BLaER1 (cell line): ENCODE measurements at regions not wholly inside any gene's neighbourhood (a gene's known extent, or its start where the extent isn't known, plus 50 kb on each side); places are given as distances from the start of the nearest gene placed in this dataset.

Source experiments
- H3K27ac ChIP-seq: shearing (Covaris generic); formaldehyde crosslinking; 2 replicates; pipeline ENCODE4 v1.8.1; 2022
- H3K27me3 ChIP-seq: shearing (Covaris generic); formaldehyde crosslinking; 2 replicates; pipeline ENCODE4 v1.8.1; 2022
- H3K36me3 ChIP-seq: shearing (Covaris generic); formaldehyde crosslinking; 2 replicates; pipeline ENCODE4 v1.8.1; 2022
- H3K4me1 ChIP-seq: shearing (Covaris generic); formaldehyde crosslinking; 2 replicates; pipeline ENCODE4 v1.8.1; 2022
- H3K4me2 ChIP-seq: shearing (Covaris generic); formaldehyde crosslinking; 2 replicates; pipeline ENCODE4 v1.8.1; 2022
- H3K4me3 ChIP-seq: shearing (Covaris generic); formaldehyde crosslinking; 2 replicates; pipeline ENCODE4 v1.8.1; 2022
- H3K9ac ChIP-seq: shearing (Covaris generic); formaldehyde crosslinking; 2 replicates; pipeline ENCODE4 v1.8.1; 2022
- H3K9me3 ChIP-seq: shearing (Covaris generic); formaldehyde crosslinking; 2 replicates; pipeline ENCODE4 v1.8.1; 2022
- H4K20me1 ChIP-seq: shearing (Covaris generic); formaldehyde crosslinking; 2 replicates; pipeline ENCODE4 v1.8.1; 2022
- Cebpa-rat ChIP-seq: shearing (Covaris generic); IDR thresholded peaks from 2 replicates; pipeline ENCODE4 v1.8.1; 2022

DNA sequence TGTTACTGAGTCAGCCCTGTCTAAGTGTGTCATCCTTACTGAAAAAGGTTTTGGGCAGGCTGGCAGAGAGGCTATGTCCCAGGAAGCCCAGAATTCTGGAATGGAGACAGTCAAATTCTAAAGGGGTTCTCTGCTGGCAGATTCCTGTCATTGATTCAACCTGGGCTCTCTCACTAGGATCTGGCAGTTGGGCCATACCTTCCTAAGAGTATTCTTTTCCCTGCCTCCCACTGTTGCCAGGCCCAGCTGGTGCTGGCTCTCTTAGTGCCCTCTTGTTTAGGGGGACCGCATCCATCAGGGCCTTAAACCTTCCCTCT lies 85.0 kb upstream of the EGLN3 start:
- H3K27me3 ChIP-seq, result no peaks in the 10 kb centered on the region
- H4K20me1 ChIP-seq, result no peaks in the 10 kb centered on the region
- H3K9ac ChIP-seq, result no peak overlapping the region
- no peak overlapping the region for H3K4me2 ChIP-seq
- TF ChIP-seq Cebpa-rat, result no peak
- no peaks in the 10 kb centered on the region for H3K4me1 ChIP-seq
- no peaks in the 10 kb centered on the region for H3K36me3 ChIP-seq
- no peak overlapping the region for H3K27ac ChIP-seq
- no peak overlapping the region for H3K4me3 ChIP-seq
- H3K9me3 ChIP-seq, result no peaks in the 10 kb centered on the region

DNA sequence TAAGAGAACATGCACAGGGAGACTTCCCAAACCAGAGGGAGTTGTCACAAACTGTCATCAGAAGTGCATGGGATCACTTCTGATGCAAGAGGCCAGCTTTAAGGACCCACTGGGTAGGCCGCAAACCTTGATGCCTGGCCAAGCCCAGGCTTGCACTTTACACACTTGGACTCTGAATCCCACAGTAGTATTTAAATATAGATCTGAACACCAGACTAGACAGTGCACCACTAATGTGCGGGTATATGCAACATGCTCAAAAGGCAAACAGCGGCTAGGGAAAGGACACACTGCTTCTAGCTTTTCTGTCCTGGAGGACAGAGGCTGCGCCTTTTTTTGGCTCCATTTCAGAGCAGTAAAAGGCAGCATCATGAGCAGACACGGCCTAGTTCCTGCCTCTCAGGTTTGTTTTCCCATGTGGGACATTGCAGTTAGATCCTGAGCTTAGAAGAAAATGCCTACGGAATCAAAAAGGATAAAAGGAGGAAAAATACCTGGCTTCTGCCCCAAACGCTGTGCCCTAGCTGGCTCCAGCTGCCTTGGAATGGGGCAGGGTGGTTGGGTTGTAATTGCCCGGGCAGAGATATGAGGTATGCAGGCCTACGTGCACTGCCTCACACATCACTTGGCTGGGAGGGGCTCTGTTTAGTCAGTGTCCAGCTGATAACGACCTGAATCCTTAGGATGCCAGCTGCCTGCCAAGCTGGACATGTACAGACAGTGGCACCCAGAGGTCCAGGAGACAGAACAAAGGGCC lies 84.5 kb upstream of the EGLN3 start:
- TF ChIP-seq Cebpa-rat, result no peak
- Histone ChIP-seq H4K20me1 (no peaks in the 10 kb centered on the region), H3K4me2 (no peak overlapping the region), H3K9ac (no peak overlapping the region), H3K36me3 (no peaks in the 10 kb centered on the region), H3K9me3 (no peaks in the 10 kb centered on the region), H3K4me3 (no peak overlapping the region), H3K4me1 (no peaks in the 10 kb centered on the region), H3K27ac (no peak overlapping the region), H3K27me3 (no peaks in the 10 kb centered on the region)

DNA sequence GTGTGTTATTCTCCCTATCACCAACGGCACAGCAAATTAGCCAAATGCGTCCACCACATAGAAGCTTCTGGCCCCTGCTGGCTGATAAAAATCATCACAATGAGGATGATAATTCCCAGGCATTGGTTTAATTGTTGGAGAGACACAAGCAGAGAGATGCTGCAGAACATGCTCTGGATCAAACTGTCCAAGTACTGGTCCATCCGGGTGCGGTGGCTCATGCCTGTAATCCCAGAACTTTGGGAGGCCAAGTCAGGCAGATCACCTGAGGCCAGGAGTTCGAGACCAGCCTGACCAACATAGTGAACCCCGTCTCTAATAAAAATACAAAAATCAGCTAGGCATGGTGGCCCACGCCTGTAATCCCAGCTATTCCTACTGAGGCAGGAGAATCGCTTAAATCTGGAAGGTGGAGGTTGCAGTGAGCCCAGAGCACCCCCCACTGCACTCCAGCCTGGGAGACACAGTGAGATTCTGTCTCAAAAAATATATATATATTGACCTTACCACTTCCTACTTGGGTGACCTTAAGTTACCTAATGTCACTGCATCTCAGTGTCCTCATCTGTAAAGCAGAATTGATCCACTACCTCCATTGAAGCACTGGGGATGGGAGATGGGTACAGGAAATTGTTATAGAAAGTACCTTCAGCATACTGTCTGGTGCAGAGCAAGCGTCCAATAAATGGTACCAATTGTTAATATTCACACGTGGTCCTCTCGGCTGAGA lies 83.7 kb upstream of the EGLN3 start:
- H3K4me3 ChIP-seq, result no peak overlapping the region
- H3K27me3 ChIP-seq, result no peaks in the 10 kb centered on the region
- no peaks in the 10 kb centered on the region for H3K36me3 ChIP-seq
- no peaks in the 10 kb centered on the region for H3K4me1 ChIP-seq
- H3K27ac ChIP-seq, result no peak overlapping the region
- no peak overlapping the region for H3K4me2 ChIP-seq
- H3K9ac ChIP-seq, result no peak overlapping the region
- no peaks in the 10 kb centered on the region for H4K20me1 ChIP-seq
- no peaks in the 10 kb centered on the region for H3K9me3 ChIP-seq
- TF ChIP-seq Cebpa-rat, result no peak

DNA sequence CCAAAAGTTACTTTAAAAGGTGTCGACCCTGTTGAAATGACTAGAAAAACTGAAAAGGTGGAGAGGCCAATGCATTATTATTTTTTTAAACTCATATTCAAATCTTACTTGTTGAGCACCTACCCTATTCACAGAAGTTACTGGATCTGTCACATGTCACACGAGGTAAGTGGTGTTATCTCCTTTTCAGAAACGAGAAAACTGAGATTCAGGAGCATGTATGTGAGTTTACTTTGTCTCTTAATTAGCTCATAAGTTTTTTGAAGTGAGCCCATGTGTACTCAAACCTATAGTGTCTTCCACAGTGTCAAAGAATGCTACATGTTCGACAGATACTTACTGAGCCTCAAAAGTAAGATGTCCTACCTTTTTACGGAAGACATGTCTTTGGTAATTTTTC lies 81.8 kb upstream of the EGLN3 start:
- H3K4me3 ChIP-seq, result no peak overlapping the region
- no peak overlapping the region for H3K4me2 ChIP-seq
- H3K4me1 ChIP-seq, result no peaks in the 10 kb centered on the region
- H3K27me3 ChIP-seq, result no peaks in the 10 kb centered on the region
- no peaks in the 10 kb centered on the region for H3K36me3 ChIP-seq
- no peaks in the 10 kb centered on the region for H4K20me1 ChIP-seq
- no peak overlapping the region for H3K9ac ChIP-seq
- no peaks in the 10 kb centered on the region for H3K9me3 ChIP-seq
- H3K27ac ChIP-seq, result no peak overlapping the region
- no peak for TF ChIP-seq Cebpa-rat

DNA sequence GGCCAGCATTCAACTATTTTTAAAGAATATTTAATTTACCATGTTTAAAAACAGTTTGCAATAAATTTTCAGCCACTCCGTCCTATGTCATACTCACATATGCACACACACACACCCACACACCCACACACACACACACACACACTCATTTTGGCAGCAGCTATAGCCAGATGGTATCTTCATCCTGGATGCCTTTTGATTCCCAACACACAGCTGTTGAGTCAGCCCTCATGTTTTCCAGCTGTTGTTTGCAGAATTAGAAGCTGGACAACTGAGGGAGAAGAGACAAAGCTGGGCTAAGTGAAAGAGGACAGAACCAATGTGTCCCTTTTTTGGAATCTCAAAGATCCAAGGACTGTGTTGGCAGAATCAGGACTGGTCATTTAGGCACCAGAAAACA lies 80.0 kb upstream of the EGLN3 start:
- TF ChIP-seq Cebpa-rat, result no peak

DNA sequence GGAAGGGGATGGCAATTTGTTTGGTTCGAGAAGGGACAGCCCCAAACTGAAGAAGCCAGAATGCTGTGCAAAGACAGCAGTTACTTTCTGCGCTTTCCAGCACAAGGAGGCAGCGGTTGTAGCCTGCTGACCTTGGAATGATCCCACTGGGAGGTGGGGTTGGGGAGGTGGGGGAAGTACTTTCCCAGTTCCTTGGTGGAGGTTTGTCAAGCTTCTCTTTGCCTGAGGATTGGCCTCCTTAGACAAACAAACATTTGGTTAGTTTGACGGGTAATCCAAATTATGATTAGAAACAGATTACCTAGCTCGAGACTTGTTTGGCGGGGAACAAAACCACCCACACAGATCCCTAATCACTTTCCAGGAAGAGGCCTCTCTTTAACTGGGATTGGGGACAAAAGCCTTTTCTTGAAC lies 79.1 kb upstream of the EGLN3 start:
- Histone ChIP-seq H3K4me2 (no peak overlapping the region), H3K27ac (no peak overlapping the region), H4K20me1 (no peaks in the 10 kb centered on the region), H3K27me3 (no peaks in the 10 kb centered on the region), H3K4me3 (no peak overlapping the region), H3K36me3 (no peaks in the 10 kb centered on the region), H3K9ac (no peak overlapping the region), H3K4me1 (no peaks in the 10 kb centered on the region), H3K9me3 (no peaks in the 10 kb centered on the region)
- no peak for TF ChIP-seq Cebpa-rat

More for the DNA sequence above, 80.0 kb upstream of the EGLN3 start:
- Histone ChIP-seq H3K27me3 (no peaks in the 10 kb centered on the region), H3K4me2 (no peak overlapping the region), H3K9me3 (no peaks in the 10 kb centered on the region), H3K4me1 (no peaks in the 10 kb centered on the region), H3K9ac (no peak overlapping the region), H3K27ac (no peak overlapping the region), H4K20me1 (no peaks in the 10 kb centered on the region), H3K36me3 (no peaks in the 10 kb centered on the region), H3K4me3 (no peak overlapping the region)

DNA sequence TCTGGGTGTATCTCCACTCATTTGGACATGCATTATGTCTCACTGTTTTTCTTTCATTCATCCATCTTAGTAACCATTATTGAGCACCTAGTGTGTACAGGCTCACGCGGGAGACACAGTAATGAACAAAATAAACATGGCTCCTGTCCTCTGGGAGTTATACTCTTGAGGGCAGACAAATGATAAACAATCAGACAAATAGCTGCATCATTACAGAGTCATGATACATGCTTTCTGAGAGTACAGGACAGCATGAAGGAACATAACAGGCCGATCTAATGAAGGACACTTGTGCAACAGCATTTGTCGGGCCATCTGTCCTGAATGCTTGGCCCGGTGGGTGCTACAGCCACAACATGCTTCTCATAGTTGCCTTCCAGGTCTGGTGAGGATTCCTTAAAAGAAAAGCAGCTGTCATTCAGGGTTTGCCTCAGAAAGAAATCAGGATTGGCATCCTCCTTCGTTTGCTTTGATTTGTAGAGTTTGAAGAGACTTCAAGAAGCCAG lies 77.2 kb upstream of the EGLN3 start:
- Histone ChIP-seq H3K9me3 (no peaks in the 10 kb centered on the region), H3K4me1 (no peaks in the 10 kb centered on the region), H3K27me3 (no peaks in the 10 kb centered on the region), H4K20me1 (no peaks in the 10 kb centered on the region), H3K27ac (no peak overlapping the region), H3K4me3 (no peak overlapping the region), H3K9ac (no peak overlapping the region), H3K36me3 (no peaks in the 10 kb centered on the region), H3K4me2 (no peak overlapping the region)
- TF ChIP-seq Cebpa-rat, result no peak

DNA sequence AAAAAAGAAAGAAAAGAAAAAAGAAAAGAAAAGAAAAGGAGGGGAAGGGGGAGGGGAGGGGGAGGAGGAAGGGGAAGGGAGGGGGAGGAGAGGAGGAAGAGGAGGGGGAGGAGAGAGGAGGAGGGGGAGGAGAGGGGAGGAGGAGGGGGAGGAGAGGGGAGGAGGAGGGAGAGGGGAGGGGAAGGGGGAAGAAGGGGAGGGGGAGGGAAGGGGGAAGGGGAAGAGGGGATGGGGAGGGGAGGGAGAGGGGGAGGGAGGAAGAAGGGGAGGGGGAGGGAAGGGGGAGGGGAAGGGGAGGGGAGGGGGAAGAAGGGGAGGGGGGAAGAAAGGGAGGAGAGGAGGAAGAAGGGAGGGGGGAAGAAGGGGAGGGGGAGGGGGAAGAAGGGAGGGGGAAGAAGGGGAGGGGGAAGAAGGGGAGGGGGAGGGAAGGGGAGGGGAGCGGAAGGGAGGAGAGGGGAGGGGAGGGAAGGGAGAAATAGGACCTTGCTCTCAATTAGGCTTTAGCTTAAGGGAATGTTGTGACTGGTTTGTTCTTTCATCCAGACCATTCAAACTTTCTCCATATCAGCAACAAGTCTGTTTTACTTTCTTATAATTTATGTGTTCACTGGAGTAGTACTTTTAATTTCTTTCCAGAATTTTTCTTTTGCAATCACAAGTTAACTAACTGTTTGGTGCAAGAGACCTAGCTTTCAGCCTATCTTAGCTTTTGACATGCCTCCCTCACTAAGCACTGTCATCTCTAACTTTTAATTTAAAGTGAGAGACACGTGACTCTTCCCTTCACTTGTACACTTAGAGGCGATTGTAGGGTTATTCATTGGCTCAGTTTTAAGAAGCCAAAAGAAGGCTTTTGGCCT lies 76.5 kb upstream of the EGLN3 start:
- no peak overlapping the region for H3K4me2 ChIP-seq
- no peak overlapping the region for H3K4me3 ChIP-seq
- no peak overlapping the region for H3K27ac ChIP-seq
- H3K27me3 ChIP-seq, result no peaks in the 10 kb centered on the region
- H4K20me1 ChIP-seq, result no peaks in the 10 kb centered on the region
- H3K4me1 ChIP-seq, result no peaks in the 10 kb centered on the region
- TF ChIP-seq Cebpa-rat, result no peak
- H3K36me3 ChIP-seq, result no peaks in the 10 kb centered on the region
- no peak overlapping the region for H3K9ac ChIP-seq
- H3K9me3 ChIP-seq, result no peaks in the 10 kb centered on the region

DNA sequence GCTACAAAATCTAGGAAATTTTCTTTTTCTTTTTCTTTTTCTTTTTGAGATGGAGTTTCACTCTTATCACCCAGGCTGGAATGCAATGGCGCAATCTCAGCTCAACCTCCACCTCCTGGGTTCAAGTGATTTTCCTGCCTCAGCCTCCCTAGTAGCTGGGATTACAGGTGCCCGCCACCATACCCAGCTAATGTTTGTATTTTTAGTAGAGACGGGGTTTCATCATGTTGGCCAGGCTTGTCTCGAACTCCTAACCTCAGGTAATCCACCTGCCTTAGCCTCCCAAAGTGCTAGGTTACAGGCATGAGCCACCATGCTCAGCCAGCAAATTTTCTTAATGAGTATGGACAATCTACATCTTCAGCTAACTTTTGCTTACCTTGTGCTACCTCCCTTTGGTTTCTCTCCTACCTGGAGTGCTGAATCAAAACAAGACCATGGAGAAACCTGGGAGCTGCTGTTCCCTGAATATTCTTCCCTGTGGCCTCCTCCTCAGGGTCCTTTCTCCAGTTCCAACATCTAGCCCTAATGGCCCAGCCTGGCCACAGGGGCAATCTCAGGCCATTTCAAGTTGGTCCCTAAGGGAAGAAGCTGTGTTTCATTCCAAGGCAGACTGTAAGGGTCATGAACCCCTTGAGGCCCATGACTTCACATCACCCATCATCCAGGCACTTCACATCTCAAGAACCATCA lies 74.6 kb upstream of the EGLN3 start:
- H3K4me2 ChIP-seq, result no peak overlapping the region
- no peaks in the 10 kb centered on the region for H3K9me3 ChIP-seq
- H3K27me3 ChIP-seq, result no peaks in the 10 kb centered on the region
- no peaks in the 10 kb centered on the region for H3K4me1 ChIP-seq
- no peak overlapping the region for H3K9ac ChIP-seq
- no peaks in the 10 kb centered on the region for H3K36me3 ChIP-seq
- no peak overlapping the region for H3K27ac ChIP-seq
- no peaks in the 10 kb centered on the region for H4K20me1 ChIP-seq
- no peak overlapping the region for H3K4me3 ChIP-seq
- no peak for TF ChIP-seq Cebpa-rat
